ENCODE measurements at regions not wholly inside any gene's neighbourhood (a gene's known extent, or its start where the extent isn't known, plus 50 kb on each side); places are given as distances from the start of the nearest gene placed in this dataset.

DNA sequence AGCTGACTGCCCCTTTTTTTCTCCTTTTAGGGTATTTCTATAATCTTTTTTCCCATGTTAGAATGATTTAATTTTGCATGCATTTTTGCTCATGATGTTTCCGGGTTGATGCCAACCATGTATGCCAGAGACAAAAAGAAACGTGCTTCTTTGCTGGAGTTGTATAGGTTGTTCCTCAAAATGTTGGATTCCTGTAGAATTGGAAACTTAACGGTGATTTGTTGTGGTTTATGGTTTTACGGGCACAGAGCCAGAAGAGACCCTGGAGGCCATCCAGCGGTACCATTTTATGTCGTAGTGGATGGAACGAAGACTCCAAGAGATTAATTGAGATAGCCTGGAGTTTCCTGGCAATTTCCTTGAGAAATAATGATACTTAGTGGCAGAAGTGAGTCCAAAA, 481.5 kb upstream of the RGMA start:
- Histone ChIP-seq H3K79me1 (ENCODE audit: low read length) (no peaks in the 10 kb centered on the region), H2BK12ac (ENCODE audit: low read length) (no peak overlapping the region), H2BK120ac (ENCODE audit: insufficient read depth, low read length, poor library complexity) (no peak overlapping the region), H3K9ac (ENCODE audit: low read length) (no peak overlapping the region), H2AK5ac (ENCODE audit: low read length) (no peak overlapping the region), H3K18ac (ENCODE audit: low read length) (no peak overlapping the region), H3K9me3 (ENCODE audit: insufficient read depth, low read depth, low read length) (no peaks in the 10 kb centered on the region), H4K8ac (ENCODE audit: low read depth, low read length) (no peak overlapping the region), H3K4ac (ENCODE audit: low read depth, low read length) (no peak overlapping the region), H3K27me3 (ENCODE audit: insufficient read depth, low read length) (no peaks in the 10 kb centered on the region), H4K91ac (ENCODE audit: low read depth, low read length) (no peak overlapping the region), H3K14ac (ENCODE audit: low read length) (no peak overlapping the region), H3K4me2 (ENCODE audit: low read length) (no peak overlapping the region), H2AFZ (ENCODE audit: insufficient read depth, low read length, poor library complexity) (no peak overlapping the region), H4K12ac (ENCODE audit: low read depth, low read length) (no peak overlapping the region), H3K36me3 (ENCODE audit: control insufficient read depth in 1 of 2, insufficient read depth in 2 of 2, low read length in 2 of 2) (no peaks in the 10 kb centered on the region), H3K4me3 (ENCODE audit: low read depth, low read length) (no peak overlapping the region), H3K27ac (ENCODE audit: low read depth, low read length) (no peak overlapping the region), H3K23ac (ENCODE audit: low read length) (no peak overlapping the region), H2BK5ac (ENCODE audit: low read depth, low read length, poor library complexity) (no peak overlapping the region), H3K4me1 (ENCODE audit: control insufficient read depth in 1 of 2, insufficient read depth in 2 of 2, low read length in 2 of 2) (no peaks in the 10 kb centered on the region), H3K79me2 (ENCODE audit: control insufficient read depth, insufficient read depth, low read length, poor library complexity) (no peaks in the 10 kb centered on the region)
- DNase-seq, result no peak
- no CpG with 5 or more reads among the region's 7 CpGs for WGBS (ENCODE audit: extremely low coverage, insufficient coverage, insufficient read length)

GRCh38 chr15:93566762-93567161, 477.8 kb upstream of the RGMA start:
- Histone ChIP-seq H2AFZ (ENCODE audit: insufficient read depth, low read length, poor library complexity) (no peak overlapping the region), H3K79me2 (ENCODE audit: control insufficient read depth, insufficient read depth, low read length, poor library complexity) (no peaks in the 10 kb centered on the region), H4K12ac (ENCODE audit: low read depth, low read length) (no peak overlapping the region), H3K14ac (ENCODE audit: low read length) (no peak overlapping the region), H2BK12ac (ENCODE audit: low read length) (no peak overlapping the region), H3K79me1 (ENCODE audit: low read length) (no peaks in the 10 kb centered on the region), H3K27ac (ENCODE audit: low read depth, low read length) (no peak overlapping the region), H3K23ac (ENCODE audit: low read length) (no peak overlapping the region), H4K8ac (ENCODE audit: low read depth, low read length) (no peak overlapping the region), H3K27me3 (ENCODE audit: insufficient read depth, low read length) (no peaks in the 10 kb centered on the region), H3K4me1 (ENCODE audit: control insufficient read depth in 1 of 2, insufficient read depth in 2 of 2, low read length in 2 of 2) (no peaks in the 10 kb centered on the region), H3K4me3 (ENCODE audit: low read depth, low read length) (no peak overlapping the region), H3K18ac (ENCODE audit: low read length) (no peak overlapping the region), H3K36me3 (ENCODE audit: control insufficient read depth in 1 of 2, insufficient read depth in 2 of 2, low read length in 2 of 2) (no peaks in the 10 kb centered on the region), H2AK5ac (ENCODE audit: low read length) (no peak overlapping the region), H3K4ac (ENCODE audit: low read depth, low read length) (no peak overlapping the region), H3K9me3 (ENCODE audit: insufficient read depth, low read depth, low read length) (no peaks in the 10 kb centered on the region), H4K91ac (ENCODE audit: low read depth, low read length) (no peak overlapping the region), H3K9ac (ENCODE audit: low read length) (no peak overlapping the region), H2BK120ac (ENCODE audit: insufficient read depth, low read length, poor library complexity) (no peak overlapping the region), H3K4me2 (ENCODE audit: low read length) (no peak overlapping the region), H2BK5ac (ENCODE audit: low read depth, low read length, poor library complexity) (no peak overlapping the region)
- WGBS (ENCODE audit: extremely low coverage, insufficient coverage, insufficient read length), result no CpG with 5 or more reads among the region's 3 CpGs
- DNase-seq, result no peak

DNA sequence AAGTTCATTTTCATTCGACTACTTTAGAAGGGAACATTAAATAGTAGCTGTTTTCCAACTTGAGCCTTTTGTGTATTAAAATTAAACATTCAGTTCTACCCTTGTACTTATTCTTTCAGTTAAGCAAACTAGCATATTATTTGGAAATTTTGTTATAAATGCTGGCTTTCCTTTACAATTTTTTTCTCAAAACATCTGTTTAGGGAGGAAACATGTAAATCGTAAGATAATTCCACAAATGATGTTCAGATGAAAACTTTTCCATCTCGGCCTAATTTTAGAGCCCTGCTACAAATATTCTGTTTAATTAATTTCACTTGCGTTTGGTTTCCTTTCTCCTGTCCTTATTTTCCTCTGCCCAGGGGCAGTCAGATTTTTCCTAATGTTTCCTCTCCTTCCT, 476.2 kb upstream of the RGMA start:
- H3K4me1 ChIP-seq (ENCODE audit: control insufficient read depth in 1 of 2, insufficient read depth in 2 of 2, low read length in 2 of 2), result no peaks in the 10 kb centered on the region
- H3K14ac ChIP-seq (ENCODE audit: low read length), result no peak overlapping the region
- H3K4me3 ChIP-seq (ENCODE audit: low read depth, low read length), result no peak overlapping the region
- H4K91ac ChIP-seq (ENCODE audit: low read depth, low read length), result no peak overlapping the region
- H3K9ac ChIP-seq (ENCODE audit: low read length), result no peak overlapping the region
- no peak overlapping the region for H4K8ac ChIP-seq (ENCODE audit: low read depth, low read length)
- no peaks in the 10 kb centered on the region for H3K79me2 ChIP-seq (ENCODE audit: control insufficient read depth, insufficient read depth, low read length, poor library complexity)
- no peak overlapping the region for H2AK5ac ChIP-seq (ENCODE audit: low read length)
- H2BK5ac ChIP-seq (ENCODE audit: low read depth, low read length, poor library complexity), result no peak overlapping the region
- DNase-seq, result no peak
- no peaks in the 10 kb centered on the region for H3K79me1 ChIP-seq (ENCODE audit: low read length)
- no peak overlapping the region for H3K18ac ChIP-seq (ENCODE audit: low read length)
- no CpG with 5 or more reads among the region's 4 CpGs for WGBS (ENCODE audit: extremely low coverage, insufficient coverage, insufficient read length)
- H3K27ac ChIP-seq (ENCODE audit: low read depth, low read length), result no peak overlapping the region
- no peak overlapping the region for H4K12ac ChIP-seq (ENCODE audit: low read depth, low read length)
- no peak overlapping the region for H2BK12ac ChIP-seq (ENCODE audit: low read length)
- H2BK120ac ChIP-seq (ENCODE audit: insufficient read depth, low read length, poor library complexity), result no peak overlapping the region
- no peak overlapping the region for H3K23ac ChIP-seq (ENCODE audit: low read length)
- H3K9me3 ChIP-seq (ENCODE audit: insufficient read depth, low read depth, low read length), result no peaks in the 10 kb centered on the region
- H3K4me2 ChIP-seq (ENCODE audit: low read length), result no peak overlapping the region
- H2AFZ ChIP-seq (ENCODE audit: insufficient read depth, low read length, poor library complexity), result no peak overlapping the region
- H3K36me3 ChIP-seq (ENCODE audit: control insufficient read depth in 1 of 2, insufficient read depth in 2 of 2, low read length in 2 of 2), result no peaks in the 10 kb centered on the region
- no peaks in the 10 kb centered on the region for H3K27me3 ChIP-seq (ENCODE audit: insufficient read depth, low read length)
- H3K4ac ChIP-seq (ENCODE audit: low read depth, low read length), result no peak overlapping the region

DNA sequence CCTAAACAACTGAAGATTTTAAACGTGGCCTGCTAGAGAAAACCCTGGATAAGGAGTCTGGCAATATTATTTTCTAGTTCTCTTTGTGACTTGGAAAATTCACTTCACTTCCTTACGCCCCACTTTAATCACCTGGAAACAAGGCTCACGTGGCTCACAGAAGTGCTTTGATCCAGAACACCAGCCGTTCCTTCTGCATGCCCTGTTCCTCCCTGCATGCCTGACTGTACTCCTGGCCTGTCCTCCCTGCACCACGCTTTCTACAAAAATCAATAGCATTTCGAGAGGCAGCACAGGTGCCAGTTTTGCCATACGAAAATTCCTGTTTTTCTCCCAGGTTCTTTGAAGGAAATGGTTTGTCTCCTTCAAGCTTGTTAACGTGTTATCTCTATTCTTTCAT, 474.2 kb upstream of the RGMA start:
- no peak overlapping the region for H2BK5ac ChIP-seq (ENCODE audit: low read depth, low read length, poor library complexity)

More for the DNA sequence above, 474.2 kb upstream of the RGMA start:
- Histone ChIP-seq H3K36me3 (ENCODE audit: control insufficient read depth in 1 of 2, insufficient read depth in 2 of 2, low read length in 2 of 2) (no peaks in the 10 kb centered on the region), H3K9me3 (ENCODE audit: insufficient read depth, low read depth, low read length) (no peaks in the 10 kb centered on the region), H3K4me3 (ENCODE audit: low read depth, low read length) (no peak overlapping the region), H4K91ac (ENCODE audit: low read depth, low read length) (no peak overlapping the region), H3K79me1 (ENCODE audit: low read length) (no peaks in the 10 kb centered on the region), H3K23ac (ENCODE audit: low read length) (no peak overlapping the region), H3K4me2 (ENCODE audit: low read length) (no peak overlapping the region), H3K4me1 (ENCODE audit: control insufficient read depth in 1 of 2, insufficient read depth in 2 of 2, low read length in 2 of 2) (no peaks in the 10 kb centered on the region), H3K27ac (ENCODE audit: low read depth, low read length) (no peak overlapping the region), H3K18ac (ENCODE audit: low read length) (no peak overlapping the region), H3K27me3 (ENCODE audit: insufficient read depth, low read length) (no peaks in the 10 kb centered on the region), H2AFZ (ENCODE audit: insufficient read depth, low read length, poor library complexity) (no peak overlapping the region), H3K79me2 (ENCODE audit: control insufficient read depth, insufficient read depth, low read length, poor library complexity) (no peaks in the 10 kb centered on the region), H2BK120ac (ENCODE audit: insufficient read depth, low read length, poor library complexity) (no peak overlapping the region), H3K9ac (ENCODE audit: low read length) (no peak overlapping the region), H2AK5ac (ENCODE audit: low read length) (no peak overlapping the region), H3K4ac (ENCODE audit: low read depth, low read length) (no peak overlapping the region), H3K14ac (ENCODE audit: low read length) (no peak overlapping the region), H4K8ac (ENCODE audit: low read depth, low read length) (no peak overlapping the region), H2BK12ac (ENCODE audit: low read length) (no peak overlapping the region), H4K12ac (ENCODE audit: low read depth, low read length) (no peak overlapping the region)
- no peak for DNase-seq
- WGBS (ENCODE audit: extremely low coverage, insufficient coverage, insufficient read length), result no CpG with 5 or more reads among the region's 8 CpGs

Measured in trophoblast cell (in vitro differentiated cells and primary cell).